Testis (tissue), 2 donors: ENCODE measurements at regions not wholly inside any gene's neighbourhood (a gene's known extent, or its start where the extent isn't known, plus 50 kb on each side); places are given as distances from the start of the nearest gene placed in this dataset.

Source experiments
- DNase-seq: peaks from one replicate; pipeline ENCODE4 v3.0.0-alpha.2; 2019
- H3K27ac ChIP-seq, 2 donors: fragments of 200-600 bp; sonication (generic); one replicate each; pipeline ENCODE4 v1.5.1; 2019
- H3K27me3 ChIP-seq: fragments of 200-600 bp; sonication (generic); one replicate; pipeline ENCODE4 v1.5.1; 2019
- H3K36me3 ChIP-seq: fragments of 200-600 bp; sonication (generic); one replicate; pipeline ENCODE4 v1.5.1; 2017; ENCODE audit warnings: low read depth; ENCODE audit errors: missing control alignments
- H3K4me1 ChIP-seq: fragments of 200-600 bp; sonication (generic); one replicate; pipeline ENCODE4 v1.5.1; 2019
- H3K4me3 ChIP-seq, 2 donors: fragments of 200-600 bp; sonication (generic); one replicate each; pipeline ENCODE4 v1.5.1; 2017 to 2019
- H3K9me3 ChIP-seq: fragments of 200-600 bp; sonication (generic); one replicate; pipeline ENCODE4 v1.5.1; 2017
- POLR2A ChIP-seq: fragments of 450-650 bp; IDR thresholded peaks from one replicate; pipeline ENCODE4 v1.6.1; 2017; ENCODE audit warnings: antibody characterized with exemption, mild to moderate bottlenecking, moderate library complexity
- WGBS, 2 donors: methylation state at CpG; one replicate each; pipeline ENCODE4 v1.1.5; 2018; 5-methylcytosine and 5-hydroxymethylcytosine counted together
- intact Hi-C: fragments of 100-400 bp; cut with DNase I; formaldehyde crosslinking; loops from one replicate; pipeline ENCODE4 v1.15.1; 2023; ENCODE audit warnings: low total_unique reads
- TF ChIP-seq, protein P1 (sequence below), 3 experiments: fragments of 450-650 bp in 2 of 3; fragments of 200-600 bp in 1 of 3; sonication (generic) in 1 of 3; IDR thresholded peaks; one replicate each; pipeline ENCODE4 v1.5.1; 2016 to 2019; ENCODE audit warnings: antibody characterized with exemption in 3 of 3, mild to moderate bottlenecking in 2 of 3, moderate library complexity in 1 of 3

- H3K4me3 ChIP-seq = no peak overlapping the region
- TF ChIP-seq, protein P1, sequence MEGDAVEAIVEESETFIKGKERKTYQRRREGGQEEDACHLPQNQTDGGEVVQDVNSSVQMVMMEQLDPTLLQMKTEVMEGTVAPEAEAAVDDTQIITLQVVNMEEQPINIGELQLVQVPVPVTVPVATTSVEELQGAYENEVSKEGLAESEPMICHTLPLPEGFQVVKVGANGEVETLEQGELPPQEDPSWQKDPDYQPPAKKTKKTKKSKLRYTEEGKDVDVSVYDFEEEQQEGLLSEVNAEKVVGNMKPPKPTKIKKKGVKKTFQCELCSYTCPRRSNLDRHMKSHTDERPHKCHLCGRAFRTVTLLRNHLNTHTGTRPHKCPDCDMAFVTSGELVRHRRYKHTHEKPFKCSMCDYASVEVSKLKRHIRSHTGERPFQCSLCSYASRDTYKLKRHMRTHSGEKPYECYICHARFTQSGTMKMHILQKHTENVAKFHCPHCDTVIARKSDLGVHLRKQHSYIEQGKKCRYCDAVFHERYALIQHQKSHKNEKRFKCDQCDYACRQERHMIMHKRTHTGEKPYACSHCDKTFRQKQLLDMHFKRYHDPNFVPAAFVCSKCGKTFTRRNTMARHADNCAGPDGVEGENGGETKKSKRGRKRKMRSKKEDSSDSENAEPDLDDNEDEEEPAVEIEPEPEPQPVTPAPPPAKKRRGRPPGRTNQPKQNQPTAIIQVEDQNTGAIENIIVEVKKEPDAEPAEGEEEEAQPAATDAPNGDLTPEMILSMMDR (IDR thresholded peaks at IDR 0.05) = no peak
- no peak for TF ChIP-seq POLR2A
- no peaks in the 10 kb centered on the region for H3K9me3 ChIP-seq
- intact Hi-C loops = no loop called here
- no peaks in the 10 kb centered on the region for H3K36me3 ChIP-seq
- DNase-seq = no peak
- H3K4me1 ChIP-seq = no peaks in the 10 kb centered on the region
- no peak overlapping the region for H3K27ac ChIP-seq
- H3K27me3 ChIP-seq = no peaks in the 10 kb centered on the region
Measured at GRCh38 chr13:81848291-81848690, 1507.4 kb upstream of the SPRY2 start.

GRCh38 chr13:81846771-81847170 lies 1505.8 kb upstream of the SPRY2 start:
- 80 to 83% methylated on average over 2 of the region's 2 CpGs for WGBS, 2 donors
- Histone ChIP-seq H3K27me3 (no peaks in the 10 kb centered on the region), H3K9me3 (no peaks in the 10 kb centered on the region), H3K27ac (no peak overlapping the region), H3K4me1 (no peaks in the 10 kb centered on the region), H3K36me3 (no peaks in the 10 kb centered on the region), H3K4me3 (no peak overlapping the region)
- intact Hi-C loops = no loop called here
- TF ChIP-seq POLR2A = no peak
- TF ChIP-seq, protein P1 (IDR thresholded peaks at IDR 0.05) = no peak
- DNase-seq = no peak

- H3K36me3 ChIP-seq = no peaks in the 10 kb centered on the region
- H3K27ac ChIP-seq = no peak overlapping the region
- no peaks in the 10 kb centered on the region for H3K9me3 ChIP-seq
- H3K27me3 ChIP-seq = no peaks in the 10 kb centered on the region
- no peak for TF ChIP-seq POLR2A
- TF ChIP-seq, protein P1 (IDR thresholded peaks at IDR 0.05) = no peak
- no peaks in the 10 kb centered on the region for H3K4me1 ChIP-seq
- WGBS, 2 donors = 93% methylated on average over 11 of the region's 11 CpGs
- DNase-seq = no peak
- intact Hi-C loops = no loop called here
- H3K4me3 ChIP-seq = no peak overlapping the region
Measured at GRCh38 chr13:81821259-81821658, 1480.3 kb upstream of the SPRY2 start.

DNA sequence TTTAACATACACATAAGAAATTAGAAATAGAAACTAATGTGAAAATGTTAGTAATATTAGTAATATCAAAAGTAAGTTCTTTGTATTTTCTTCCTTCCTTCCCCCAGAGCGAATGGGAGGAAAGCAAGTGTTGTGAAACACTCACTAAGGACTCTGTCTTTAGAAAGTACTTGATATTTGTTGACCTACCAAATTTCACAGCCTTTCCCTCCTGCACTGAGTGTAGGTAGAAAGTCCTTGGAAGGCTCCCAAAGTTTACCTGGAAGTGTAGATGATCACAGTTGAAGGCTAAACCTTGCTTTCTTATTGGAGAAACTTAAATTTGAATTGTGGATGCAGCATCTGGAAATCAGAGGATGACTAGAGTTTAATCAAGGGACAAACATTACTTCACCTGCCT lies 1459.5 kb upstream of the SPRY2 start:
- no peak overlapping the region for H3K27ac ChIP-seq
- TF ChIP-seq POLR2A = no peak
- TF ChIP-seq, protein P1 (IDR thresholded peaks at IDR 0.05) = no peak
- no peaks in the 10 kb centered on the region for H3K27me3 ChIP-seq
- no peak for DNase-seq
- WGBS, 2 donors = 95% methylated on average over 1 of the region's 1 CpG
- H3K4me3 ChIP-seq = no peak overlapping the region
- H3K9me3 ChIP-seq = no peaks in the 10 kb centered on the region
- H3K4me1 ChIP-seq = no peaks in the 10 kb centered on the region
- H3K36me3 ChIP-seq = no peaks in the 10 kb centered on the region
- intact Hi-C loops = no loop called here

DNA sequence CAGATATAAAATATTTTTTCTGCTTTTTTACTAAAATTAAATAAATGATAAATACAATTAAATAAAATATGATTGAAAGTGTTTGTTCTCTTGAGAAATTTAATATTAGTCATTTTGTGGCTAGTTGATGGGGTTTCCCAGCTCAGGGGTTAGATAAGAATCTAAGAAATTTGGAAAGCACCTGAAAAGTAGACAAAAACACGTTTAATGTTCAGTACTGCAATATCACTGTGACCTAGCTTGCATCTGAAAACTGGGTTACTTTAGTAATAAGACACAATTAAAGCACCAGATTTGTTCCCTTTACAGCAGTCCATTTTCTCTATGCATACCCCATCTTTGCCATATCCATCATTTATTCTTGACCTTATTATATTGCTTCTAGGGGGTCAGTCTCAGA lies 1454.8 kb upstream of the SPRY2 start:
- no peak overlapping the region for H3K27ac ChIP-seq
- no peaks in the 10 kb centered on the region for H3K36me3 ChIP-seq
- intact Hi-C loops = no loop called here
- no peak overlapping the region for H3K4me3 ChIP-seq
- no peak for DNase-seq
- no peaks in the 10 kb centered on the region for H3K9me3 ChIP-seq
- no peaks in the 10 kb centered on the region for H3K4me1 ChIP-seq
- no peaks in the 10 kb centered on the region for H3K27me3 ChIP-seq
- 40 to 57% methylated on average over 1 of the region's 1 CpG for WGBS, 2 donors
- TF ChIP-seq POLR2A = no peak
- TF ChIP-seq, protein P1 (IDR thresholded peaks at IDR 0.05) = no peak
